Central memory CD4-positive, alpha-beta T cell (primary cell): ENCODE measurements at regions not wholly inside any gene's neighbourhood (a gene's known extent, or its start where the extent isn't known, plus 50 kb on each side); places are given as distances from the start of the nearest gene placed in this dataset.

Experiments used
- DNase-seq: peaks from one replicate; pipeline ENCODE4 v3.0.0; 2022

DNA sequence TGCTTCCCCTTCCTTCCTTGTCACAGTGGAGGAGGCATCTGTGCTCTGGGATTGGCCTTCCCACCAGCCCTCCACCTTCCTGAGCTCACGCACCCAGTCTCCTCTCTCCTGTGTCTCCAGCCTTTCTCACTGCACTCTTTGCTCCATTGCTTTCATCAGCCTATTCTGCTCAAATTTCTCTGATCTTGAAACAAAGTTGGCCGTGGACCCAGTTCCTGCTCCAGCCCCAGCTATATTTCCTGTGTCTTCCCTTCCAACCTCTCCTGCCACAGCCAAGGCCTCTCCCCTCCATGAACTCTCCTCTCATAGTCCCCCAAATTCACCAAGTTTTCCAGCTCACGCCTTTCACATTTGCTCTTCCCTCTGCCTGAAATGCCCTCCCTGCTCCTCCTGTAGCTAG lies 226.6 kb upstream of the AGAP1 start:
- no peak for DNase-seq

DNA sequence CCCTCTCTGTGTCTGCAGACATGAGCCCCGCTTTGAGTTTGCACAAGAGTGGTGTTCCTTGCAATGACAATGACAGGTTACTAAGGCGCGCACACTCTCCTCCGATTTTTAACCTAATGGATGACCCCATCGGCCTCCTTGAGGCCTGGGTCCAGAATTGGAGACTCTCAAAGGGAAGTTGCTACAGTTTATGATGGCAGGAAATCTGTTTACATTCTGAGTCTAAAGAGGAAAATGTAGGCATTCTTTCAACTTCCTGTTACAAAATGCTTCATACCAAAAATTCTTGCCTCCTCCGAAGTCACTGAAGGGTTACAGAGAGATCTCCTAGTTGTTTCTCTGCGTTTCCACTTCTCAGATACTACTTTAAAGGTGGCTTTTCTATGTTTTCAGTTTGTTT lies 225.3 kb upstream of the AGAP1 start:
- no peak for DNase-seq

DNA sequence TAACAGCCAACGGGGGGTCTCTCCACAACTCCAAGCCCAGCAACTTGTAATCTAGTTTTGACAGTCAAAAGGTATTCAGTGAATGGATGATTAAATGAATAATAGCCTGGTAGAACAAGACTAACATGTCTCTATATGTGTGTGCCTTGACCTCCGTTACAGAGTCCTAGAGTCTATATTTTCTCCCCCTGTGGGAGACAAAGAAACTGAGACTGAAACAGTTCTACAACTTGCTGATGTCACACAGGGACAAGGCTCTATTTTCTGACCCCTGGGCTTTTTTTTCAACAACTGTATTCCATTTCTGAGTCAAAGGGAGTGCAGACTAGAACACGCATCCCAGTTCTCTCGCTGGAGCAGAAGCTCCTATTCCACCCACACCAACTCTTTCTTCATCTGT lies 223.6 kb upstream of the AGAP1 start:
- no peak for DNase-seq

DNA sequence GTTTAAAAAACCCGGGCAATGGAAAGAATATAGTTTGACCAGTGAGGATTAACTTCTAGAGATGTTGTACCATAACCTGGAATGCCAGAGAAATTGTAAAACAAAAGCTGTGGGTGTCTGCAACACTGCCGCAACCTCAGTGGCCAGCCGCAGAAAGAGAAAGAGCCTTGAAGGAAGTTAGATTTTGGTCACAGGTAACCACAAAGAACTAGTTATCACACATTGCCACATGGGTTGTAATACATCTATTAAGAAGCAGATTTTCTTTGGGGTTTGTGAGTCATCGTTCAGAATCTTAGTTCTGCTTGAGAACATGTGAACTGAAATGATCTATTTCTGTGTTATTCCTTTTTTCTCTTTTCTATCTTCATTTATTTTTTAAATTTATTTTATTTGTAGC lies 222.9 kb upstream of the AGAP1 start:
- peak; percentile 7 for DNase-seq

DNA sequence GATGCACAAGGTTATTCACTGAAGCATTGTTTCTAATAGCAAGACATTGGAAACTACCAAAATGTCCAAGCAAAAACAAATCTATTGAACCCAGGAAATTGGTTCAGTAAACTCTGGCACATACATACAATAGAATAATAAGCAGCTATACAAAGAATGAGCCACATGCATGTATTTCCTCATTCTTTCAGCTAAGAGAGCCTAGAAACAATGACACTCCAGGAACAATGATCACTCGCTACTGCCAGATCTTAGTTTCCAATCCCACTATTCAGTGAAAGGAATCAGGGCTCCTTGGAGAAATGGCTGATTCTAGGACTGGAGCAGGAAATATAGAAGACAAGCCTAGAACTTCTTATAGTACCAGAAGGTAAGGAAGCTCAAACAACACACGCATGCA lies 221.9 kb upstream of the AGAP1 start:
- DNase-seq = no peak

DNA sequence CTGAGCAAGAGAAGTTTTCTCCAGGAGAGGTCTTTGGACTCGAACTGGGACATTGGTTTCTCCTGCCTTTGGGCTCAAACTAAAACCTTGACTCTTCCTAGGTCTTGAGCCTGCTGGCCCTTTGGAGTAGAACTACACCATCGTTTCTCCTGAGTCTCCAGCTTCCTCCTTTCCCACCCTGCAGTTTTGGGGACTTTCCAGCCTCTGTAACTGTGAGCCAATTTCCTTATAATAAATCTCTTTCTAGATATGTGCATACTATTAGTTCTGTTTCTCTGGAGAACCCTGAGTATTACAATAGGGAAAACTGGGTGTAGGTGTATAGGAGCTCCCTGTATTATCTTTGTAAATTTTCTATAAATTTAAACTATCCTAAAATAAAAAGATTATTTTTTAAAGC lies 219.8 kb upstream of the AGAP1 start:
- no peak for DNase-seq

DNA sequence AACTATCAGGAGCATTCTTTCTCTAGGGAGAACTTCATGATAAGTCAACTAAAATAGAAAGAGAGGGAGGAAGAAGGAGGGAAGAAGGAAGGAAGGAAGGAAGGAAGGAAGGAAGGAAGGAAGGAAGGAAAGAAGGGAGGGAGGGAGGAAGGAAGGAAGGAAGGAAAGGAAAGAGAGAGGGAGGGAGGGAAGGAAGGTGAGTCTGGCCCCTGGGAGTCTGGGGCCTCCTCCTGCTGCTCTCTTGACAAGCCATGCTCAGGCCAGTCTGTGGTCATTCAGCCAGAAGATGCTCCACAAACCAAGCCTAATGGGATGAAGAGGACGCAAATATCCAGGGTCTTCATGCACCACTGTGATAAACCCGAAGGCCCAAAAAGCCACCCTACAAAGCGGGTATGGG lies 216.4 kb upstream of the AGAP1 start:
- no peak for DNase-seq

DNA sequence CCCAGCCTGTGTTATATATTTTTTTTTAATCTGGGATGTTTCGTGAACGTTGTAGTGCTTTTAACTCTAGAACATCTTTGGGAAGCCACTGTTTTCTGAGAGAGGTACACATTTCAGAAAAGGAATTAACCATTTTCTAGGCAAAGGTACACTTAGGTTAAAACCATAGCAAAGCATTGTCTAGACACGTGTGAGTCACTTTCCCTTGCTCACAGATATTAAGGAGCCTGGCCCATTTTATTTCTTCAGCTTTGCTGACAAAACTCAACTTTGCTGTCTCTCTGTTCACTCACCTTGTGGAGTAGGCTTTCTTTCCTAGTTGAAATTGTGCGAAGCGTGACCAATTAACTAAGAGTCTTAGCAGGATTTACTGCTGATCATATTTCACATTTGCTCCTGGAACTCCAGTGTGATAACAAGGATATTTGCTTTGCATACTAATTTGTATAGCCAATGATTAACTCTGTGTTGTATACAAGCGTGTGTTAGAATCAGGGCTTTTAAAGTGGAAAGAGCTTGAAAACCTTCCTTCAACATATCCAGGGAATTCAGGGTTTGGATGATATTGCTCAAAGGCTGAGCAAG lies 215.0 kb upstream of the AGAP1 start:
- no peak for DNase-seq

DNA sequence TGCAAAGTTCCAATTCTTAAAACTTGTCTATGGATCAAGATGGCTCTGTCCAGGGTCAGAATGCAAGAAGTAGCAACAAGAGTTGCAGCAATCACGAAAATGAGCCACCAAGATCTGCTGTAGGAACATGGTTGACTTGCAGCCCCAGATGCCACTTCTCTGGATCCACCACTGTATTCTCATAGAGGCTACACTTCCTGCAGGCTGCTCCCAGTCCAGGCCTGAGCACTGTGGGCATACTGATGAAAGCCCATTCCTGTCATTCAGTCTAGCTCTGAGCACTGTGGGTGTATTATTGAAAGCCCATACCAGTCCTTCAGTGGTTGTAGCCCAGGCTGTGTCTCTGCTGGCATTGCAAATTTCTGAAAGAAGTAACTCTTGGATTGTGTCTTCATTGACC lies 213.9 kb upstream of the AGAP1 start:
- no peak for DNase-seq

DNA sequence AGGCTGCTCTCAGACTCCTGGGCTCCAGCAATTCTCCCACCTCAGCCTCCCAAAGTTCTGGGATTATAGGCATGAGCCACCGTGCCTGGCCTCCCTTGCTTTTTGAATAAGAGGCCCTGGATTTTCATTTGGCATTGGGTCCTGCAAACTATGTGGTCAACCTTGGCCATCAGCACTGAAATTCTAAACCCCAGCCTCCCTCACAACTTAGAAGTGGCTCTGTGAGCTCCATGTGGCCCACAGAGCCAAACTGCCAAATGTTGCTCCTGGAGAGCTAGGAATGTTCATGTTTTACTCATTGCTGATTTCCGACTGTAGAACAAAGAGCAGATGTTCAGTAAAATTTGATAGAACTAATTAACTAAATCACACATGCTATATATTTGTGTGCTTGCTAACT lies 210.6 kb upstream of the AGAP1 start:
- no peak for DNase-seq

DNA sequence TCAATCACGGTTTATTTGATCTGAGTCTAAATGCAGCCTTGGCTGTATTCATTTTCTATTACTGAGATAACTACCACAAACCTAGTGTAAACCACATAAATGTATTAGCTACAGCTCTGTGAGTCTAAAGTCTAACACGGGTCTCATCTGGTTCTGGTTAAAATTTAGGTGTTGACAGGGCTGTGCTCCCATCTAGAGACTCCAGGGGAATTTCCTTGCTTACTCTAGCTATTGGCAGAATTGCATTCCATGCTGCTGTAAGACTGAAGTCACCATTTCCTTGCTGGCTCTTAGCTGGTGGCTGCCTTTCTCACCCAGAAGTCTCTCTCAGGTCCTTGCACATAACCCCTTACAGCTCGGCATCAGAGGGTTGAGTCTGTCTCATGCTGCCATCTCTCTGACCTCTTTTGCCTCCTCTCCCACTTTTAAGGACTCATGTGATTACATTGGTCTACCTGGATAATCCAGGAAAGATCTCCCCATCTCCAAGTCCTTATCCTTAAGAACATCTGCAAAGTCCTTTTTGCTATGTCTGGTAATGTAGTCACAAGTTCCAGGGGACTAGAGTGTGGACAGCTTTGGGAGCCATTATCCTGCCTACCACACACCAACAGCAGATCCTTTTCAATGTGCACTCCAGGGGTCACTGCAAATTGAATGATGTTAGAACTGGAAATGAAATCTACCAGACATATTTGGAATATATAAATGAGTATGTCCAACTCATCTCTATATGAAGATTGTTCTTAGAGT lies 207.0 kb upstream of the AGAP1 start:
- no peak for DNase-seq

DNA sequence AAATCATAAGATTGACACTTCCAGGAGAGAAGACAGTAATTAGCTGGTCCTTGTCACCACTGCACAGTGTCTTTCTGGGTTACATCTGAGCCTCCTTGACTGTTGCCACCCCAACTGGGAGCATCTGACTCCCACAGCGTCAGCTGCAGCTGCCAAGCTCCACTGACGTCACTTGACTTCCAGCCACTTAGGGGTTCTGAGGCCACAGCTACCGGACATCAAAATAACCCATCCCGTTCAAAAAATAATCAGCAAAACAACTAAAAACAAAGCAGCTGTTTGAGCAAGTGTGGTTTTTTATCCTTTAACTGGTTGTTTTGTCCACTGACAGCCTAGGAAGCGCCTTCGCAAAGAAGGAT lies 206.5 kb upstream of the AGAP1 start:
- DNase-seq = no peak

DNA sequence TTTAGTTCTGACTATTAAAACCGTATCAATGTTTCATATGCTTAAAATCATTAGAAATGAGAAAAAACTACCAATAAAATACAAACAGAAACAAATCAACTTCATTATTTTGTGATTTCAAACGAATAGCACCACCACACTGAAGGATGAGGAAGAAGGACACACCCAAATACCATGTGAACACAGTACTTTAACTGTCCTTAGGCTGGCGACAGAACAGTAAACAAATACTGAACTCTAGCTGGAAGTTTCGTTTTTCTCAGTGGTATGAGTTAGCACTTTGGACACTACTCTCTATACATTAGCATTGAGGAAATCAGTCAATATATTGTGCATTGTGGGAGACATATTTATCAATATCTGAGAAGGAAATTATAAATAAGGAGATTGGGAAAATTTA lies 202.4 kb upstream of the AGAP1 start:
- no peak for DNase-seq

DNA sequence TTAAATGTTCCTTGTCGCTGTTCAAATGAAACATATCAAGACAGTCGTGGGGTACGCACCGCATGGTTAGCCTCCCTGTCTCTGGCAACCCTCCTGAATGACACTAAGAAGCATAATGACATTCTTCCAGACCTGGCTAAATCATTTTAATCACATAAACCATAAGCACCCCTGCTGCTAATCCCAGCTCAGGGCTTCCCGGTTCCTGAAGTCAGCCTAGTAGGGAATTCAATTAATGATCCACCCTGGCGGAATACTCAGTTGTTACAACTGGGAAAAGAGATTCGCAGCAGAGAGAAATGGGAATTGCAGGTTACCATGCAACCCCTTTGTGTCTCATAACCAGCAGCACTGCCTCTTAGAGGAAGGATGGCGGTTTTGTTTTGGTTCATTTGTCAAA lies 200.8 kb upstream of the AGAP1 start:
- no peak for DNase-seq

DNA sequence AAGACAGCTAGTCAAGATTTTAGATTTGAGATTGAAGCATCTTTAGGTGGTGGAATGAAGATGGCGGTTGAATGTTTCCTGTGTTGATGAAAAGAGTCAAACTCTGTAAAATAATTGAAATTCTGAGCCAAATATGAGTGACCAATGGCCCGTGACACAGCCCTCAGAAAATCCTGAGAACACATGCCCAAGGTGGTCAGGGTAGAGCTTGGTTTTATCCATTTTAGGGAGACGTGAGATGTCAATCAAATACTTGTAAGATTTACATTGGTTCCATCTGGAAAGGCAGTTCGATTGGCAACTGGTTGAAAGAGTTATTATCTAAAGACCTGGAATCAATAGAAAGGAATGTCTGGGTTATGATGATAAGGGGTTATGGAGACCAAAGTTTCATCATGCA lies 198.0 kb upstream of the AGAP1 start:
- DNase-seq = no peak

DNA sequence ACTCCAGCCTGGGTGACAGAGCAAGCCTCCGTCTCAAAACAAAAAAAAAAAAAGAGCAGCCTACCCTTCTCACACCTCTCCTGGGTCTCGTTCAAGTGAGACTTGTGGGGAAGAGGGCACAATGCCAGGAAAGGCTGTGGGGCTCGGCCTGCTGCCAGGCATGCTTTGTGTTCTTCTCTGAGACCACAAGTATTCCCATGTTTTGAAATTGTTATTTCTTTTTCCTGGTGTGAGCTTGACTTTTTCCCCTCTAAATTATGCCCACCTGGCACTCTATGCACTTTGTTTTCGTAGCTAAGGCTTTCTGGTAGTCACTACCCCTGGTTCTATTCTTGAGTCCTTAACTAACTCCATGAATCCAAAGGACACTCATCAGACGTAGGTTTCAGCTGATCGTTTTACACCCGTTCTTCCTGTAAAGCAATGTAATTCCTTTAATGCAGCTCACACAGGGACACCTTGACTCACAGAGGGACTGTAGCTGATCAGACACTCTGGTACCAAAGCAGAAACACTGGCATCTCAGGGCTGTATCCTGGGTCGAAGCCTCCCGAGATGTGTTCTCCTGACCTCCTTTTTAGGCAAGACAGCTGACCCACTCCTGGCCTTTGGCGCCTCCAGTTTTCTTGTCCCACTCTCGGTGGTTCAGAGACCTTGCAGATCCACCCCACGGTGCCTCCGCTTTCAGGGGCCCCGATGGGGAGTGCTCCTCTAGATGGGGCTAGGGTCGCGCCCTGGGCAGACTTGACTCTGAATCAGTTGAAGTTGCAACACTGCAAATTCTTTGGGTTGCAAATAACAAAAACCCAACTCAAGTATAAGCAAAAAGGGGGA lies 193.3 kb upstream of the AGAP1 start:
- no peak for DNase-seq

DNA sequence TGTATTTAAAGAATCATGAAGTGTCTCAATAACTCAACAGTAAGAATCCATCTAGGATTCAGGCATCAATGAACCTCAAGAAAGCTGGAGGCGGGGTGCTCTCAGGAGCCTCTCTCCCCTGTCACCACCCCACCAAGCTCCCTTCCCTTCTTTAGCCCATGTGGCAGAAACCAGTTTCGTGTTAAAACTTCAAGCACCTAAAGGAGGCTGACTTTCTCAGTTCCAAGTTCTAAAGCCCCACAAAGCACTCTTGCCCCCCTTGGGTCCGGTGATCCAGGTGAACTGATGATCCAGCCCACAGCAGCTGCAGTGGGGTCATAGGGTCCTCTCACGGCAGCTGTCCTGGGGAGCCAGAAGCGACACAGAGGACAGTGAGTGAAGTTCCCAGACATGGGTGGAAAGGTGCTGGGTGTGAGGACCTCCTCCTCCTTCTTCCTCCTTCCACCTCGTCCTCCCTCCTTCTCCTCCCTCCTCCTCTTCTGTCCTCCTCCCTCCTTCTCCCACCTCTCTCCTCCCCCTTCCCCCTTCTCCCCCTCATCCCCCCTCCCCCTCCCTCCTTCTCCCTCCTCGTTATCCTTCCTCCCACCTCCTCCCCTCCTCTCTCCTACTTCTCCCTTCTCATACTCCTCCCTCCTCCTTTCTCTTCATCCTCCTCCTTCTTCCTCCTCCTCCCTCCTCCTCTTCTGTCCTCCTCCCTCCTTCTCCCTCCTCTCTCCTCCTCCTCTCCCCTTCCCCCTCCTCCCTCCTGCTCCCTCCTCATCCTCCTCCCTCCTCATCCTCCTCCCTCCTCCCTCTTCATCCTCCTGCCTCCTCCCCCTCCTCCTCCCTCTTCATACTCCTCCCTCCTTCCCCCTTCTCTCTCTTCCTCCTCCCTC lies 192.4 kb upstream of the AGAP1 start:
- no peak for DNase-seq

DNA sequence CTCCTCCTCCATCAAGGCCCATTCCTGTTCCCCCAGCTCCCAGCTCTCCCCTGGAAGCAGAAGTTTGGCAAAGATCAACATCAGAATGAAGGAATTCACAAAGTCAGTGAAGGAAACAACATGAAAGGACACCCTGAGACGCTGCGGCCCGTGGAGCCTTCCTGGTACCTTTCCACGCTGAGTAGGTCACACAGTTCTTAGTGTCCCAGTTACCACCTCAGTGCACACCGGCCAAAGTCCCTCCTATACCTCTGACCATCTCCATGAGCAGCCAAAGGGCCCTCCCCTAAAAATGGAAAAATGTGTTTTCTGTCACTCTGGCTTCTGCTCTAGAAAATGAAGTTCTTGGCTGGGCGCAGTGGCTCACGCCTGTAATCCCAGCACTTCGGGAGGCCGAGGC lies 191.6 kb upstream of the AGAP1 start:
- DNase-seq = no peak

DNA sequence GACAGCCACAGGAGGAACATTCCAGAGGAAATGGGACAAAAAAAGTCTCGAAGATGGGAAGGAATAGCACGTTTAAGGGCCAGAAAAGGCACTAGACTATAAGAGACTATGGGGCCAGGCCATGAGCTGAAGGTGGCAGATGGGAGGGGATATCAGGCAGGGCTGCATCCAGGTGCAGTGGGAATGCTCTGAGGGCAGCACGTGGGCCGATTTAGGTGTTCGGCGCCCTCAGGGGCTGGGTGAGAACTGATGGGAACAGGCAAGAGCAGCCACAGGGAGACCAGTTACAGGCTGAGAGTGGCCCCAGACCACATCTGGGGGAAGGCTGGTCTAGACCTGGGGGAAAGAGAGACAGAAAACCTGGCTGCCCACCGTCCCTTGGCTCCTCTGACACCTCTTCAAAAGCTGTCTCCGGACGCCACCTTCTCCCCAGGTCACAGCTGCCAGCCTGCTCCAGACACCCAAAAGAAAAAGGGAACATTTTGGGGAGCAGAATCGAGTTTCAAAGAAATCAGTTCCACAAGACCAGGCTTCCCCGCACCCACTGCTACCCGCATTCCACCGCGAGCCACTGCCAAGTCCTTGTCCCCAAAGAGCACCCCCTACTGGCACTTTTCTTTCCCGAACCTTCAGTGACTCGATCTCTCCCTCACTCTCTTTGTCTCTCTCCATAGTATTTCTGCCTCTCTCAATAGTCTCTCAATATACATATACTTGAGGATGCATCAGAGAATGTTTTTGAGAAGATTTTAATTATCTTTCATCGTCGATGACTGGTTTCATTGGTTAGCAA lies 190.1 kb upstream of the AGAP1 start:
- DNase-seq = no peak

DNA sequence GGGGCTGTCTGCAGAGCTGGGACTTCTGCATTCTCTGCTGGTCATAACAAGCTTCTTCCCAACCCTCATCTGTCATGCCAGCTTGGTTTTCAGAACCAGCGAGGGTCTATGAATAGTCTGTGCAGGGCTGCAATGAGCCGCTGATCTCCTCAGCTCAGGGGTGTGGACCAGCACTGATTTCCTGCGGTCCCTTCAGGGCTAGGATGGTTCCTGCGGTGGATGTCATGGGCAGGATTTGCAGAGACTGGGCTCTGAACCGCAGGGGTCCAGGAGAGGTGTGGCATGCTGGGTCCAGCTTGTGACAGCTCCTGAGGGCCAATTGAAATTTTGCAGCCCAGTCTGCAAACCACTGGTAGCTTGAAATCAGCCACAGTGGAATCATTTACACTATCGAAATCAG lies 188.2 kb upstream of the AGAP1 start:
- DNase-seq = no peak

DNA sequence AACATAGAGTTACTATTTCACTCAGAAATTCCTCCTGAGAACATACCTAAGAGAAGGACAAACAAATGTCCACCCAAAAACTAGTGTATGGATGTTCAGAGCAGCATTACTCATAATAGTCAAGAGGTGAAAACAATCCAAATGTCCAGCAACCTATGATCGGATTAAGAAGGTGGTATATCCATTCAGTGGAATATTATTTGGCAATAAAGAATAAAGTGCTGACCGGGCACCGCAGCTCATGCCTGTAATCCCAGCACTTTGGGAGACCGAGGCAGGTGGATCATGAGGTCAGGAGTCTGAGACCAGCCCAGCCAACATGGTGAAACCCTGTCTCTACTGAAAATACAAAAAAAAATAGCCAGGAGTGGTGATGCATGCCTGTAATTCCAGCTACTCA lies 182.8 kb upstream of the AGAP1 start:
- DNase-seq = no peak

DNA sequence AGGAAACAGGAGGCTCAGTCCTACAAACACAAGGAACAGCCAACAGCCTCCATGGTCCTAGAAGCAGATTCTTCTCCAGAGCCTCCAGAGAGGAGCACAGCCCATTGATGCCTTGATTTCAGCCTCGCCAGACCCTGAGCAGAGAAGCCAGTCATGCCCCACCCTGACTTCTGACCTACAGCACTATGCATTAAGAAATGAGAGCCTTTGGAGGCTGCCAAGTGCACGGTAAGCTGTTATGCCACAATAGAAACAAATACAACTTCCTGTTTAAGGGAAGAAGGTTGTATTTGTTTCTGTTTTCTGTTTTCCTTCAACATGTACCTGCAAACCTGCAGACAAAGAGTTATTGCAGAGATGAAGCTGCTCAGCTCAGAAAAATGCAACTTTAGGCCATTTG lies 181.3 kb upstream of the AGAP1 start:
- no peak for DNase-seq
